GM18502 (cell line): ENCODE measurements at regions not wholly inside any gene's neighbourhood (a gene's known extent, or its start where the extent isn't known, plus 50 kb on each side); places are given as distances from the start of the nearest gene placed in this dataset.
"Not testable (repeated sequence)": the region's sequence is repeated elsewhere in the genome, so short reads cannot be mapped to it uniquely, and the experiment has no call there.

Experiments used
- ATAC-seq: cut with Tn5 transposase; IDR thresholded peaks from one replicate; pipeline ENCODE4 v1.9.1; 2021; ENCODE audit warnings: mild to moderate bottlenecking; ENCODE audit not compliant: unreplicated experiment, poor library complexity

- not testable (repeated sequence) for ATAC-seq
Measured at GRCh38 chr3:35454819-35455218, 184.5 kb upstream of the ARPP21 start.

- ATAC-seq: no peak
Measured at GRCh38 chr3:35473956-35474355, 165.4 kb upstream of the ARPP21 start.

GRCh38 chr3:35482566-35482965 is 156.8 kb upstream of the ARPP21 start:
- not testable (repeated sequence) for ATAC-seq

GRCh38 chr3:35483131-35483530 is 156.2 kb upstream of the ARPP21 start:
- no peak for ATAC-seq

GRCh38 chr3:35484929-35485530 is 154.3 kb upstream of the ARPP21 start:
- no peak for ATAC-seq

GRCh38 chr3:35486295-35486694 is 153.0 kb upstream of the ARPP21 start:
- no peak for ATAC-seq

- ATAC-seq: no peak
Measured at GRCh38 chr3:35487376-35487775, 151.9 kb upstream of the ARPP21 start.

- ATAC-seq: no peak
Measured at GRCh38 chr3:35488526-35488925, 150.8 kb upstream of the ARPP21 start.

GRCh38 chr3:35492841-35493240 is 146.5 kb upstream of the ARPP21 start:
- no peak for ATAC-seq

GRCh38 chr3:35498506-35499210 is 140.7 kb upstream of the ARPP21 start:
- no peak for ATAC-seq

GRCh38 chr3:35500641-35501350 is 138.5 kb upstream of the ARPP21 start:
- ATAC-seq: no peak

- ATAC-seq: no peak
Measured at GRCh38 chr3:35502699-35503098, 136.6 kb upstream of the ARPP21 start.

GRCh38 chr3:35505181-35505580 is 134.1 kb upstream of the ARPP21 start:
- ATAC-seq: no peak

- no peak for ATAC-seq
Measured at GRCh38 chr3:35505772-35506171, 133.6 kb upstream of the ARPP21 start.

GRCh38 chr3:35519936-35520335 is 119.4 kb upstream of the ARPP21 start:
- ATAC-seq: no peak

- ATAC-seq: no peak
Measured at GRCh38 chr3:35521196-35521595, 118.1 kb upstream of the ARPP21 start.

- ATAC-seq: peak; percentile 63
Measured at GRCh38 chr3:35522450-35522849, 116.9 kb upstream of the ARPP21 start.

- ATAC-seq: no peak
Measured at GRCh38 chr3:35523074-35523473, 116.3 kb upstream of the ARPP21 start.

GRCh38 chr3:35523838-35524237 is 115.5 kb upstream of the ARPP21 start:
- no peak for ATAC-seq

GRCh38 chr3:35524856-35525255 is 114.5 kb upstream of the ARPP21 start:
- no peak for ATAC-seq

GRCh38 chr3:35528728-35529127 is 110.6 kb upstream of the ARPP21 start:
- ATAC-seq: no peak

GRCh38 chr3:35529337-35529736 is 110.0 kb upstream of the ARPP21 start:
- ATAC-seq: no peak
